22Rv1 (cell line): ENCODE measurements at regions not wholly inside any gene's neighbourhood (a gene's known extent, or its start where the extent isn't known, plus 50 kb on each side); places are given as distances from the start of the nearest gene placed in this dataset.

Source experiments
- H3K27ac ChIP-seq: fragments of 450-650 bp; 2 replicates; pipeline ENCODE4 v1.5.1; 2017
- ZFX ChIP-seq: fragments of 450-650 bp; IDR thresholded peaks from 2 replicates; pipeline ENCODE4 v1.6.1; 2017; ENCODE audit warnings: antibody characterized with exemption, borderline replicate concordance
- TF ChIP-seq, protein P1 (sequence below): fragments of 450-650 bp; IDR thresholded peaks from 2 replicates; pipeline ENCODE4 v1.5.1; 2017; ENCODE audit warnings: mild to moderate bottlenecking

DNA sequence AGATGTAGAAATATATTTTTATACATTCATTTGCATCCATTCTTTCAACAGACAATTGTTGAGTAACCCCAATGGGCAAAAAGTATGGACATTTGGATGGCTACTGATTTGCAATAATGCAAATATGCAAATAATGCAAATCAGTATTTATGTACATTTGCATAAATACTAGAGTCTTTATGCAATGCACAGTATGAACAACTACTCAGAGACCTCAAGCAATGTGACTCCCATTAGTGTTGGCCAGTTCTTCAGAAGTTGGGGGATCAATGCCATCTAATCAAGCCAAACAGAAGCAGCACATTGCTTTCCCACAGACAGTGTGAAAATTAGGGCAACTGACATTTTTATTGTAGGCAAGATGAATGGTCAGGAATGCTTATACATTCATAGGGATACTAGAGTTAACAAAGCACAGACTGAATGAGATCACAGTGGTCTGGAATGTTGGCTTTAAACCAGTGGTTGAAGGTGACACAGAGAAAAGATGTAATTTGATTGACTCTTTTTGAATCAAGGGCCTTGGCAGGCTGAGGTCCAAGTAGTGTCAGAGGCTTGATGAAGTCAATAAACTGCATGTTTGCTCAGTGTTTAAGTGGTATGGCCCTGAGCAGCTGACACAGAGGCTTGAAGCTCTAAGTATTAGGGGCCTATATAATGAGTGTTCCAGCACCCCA is 256.6 kb downstream of the CTH start:
- TF ChIP-seq, protein P1, sequence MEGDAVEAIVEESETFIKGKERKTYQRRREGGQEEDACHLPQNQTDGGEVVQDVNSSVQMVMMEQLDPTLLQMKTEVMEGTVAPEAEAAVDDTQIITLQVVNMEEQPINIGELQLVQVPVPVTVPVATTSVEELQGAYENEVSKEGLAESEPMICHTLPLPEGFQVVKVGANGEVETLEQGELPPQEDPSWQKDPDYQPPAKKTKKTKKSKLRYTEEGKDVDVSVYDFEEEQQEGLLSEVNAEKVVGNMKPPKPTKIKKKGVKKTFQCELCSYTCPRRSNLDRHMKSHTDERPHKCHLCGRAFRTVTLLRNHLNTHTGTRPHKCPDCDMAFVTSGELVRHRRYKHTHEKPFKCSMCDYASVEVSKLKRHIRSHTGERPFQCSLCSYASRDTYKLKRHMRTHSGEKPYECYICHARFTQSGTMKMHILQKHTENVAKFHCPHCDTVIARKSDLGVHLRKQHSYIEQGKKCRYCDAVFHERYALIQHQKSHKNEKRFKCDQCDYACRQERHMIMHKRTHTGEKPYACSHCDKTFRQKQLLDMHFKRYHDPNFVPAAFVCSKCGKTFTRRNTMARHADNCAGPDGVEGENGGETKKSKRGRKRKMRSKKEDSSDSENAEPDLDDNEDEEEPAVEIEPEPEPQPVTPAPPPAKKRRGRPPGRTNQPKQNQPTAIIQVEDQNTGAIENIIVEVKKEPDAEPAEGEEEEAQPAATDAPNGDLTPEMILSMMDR = no peak
- no peak for TF ChIP-seq ZFX
- no peak overlapping the region for H3K27ac ChIP-seq

DNA sequence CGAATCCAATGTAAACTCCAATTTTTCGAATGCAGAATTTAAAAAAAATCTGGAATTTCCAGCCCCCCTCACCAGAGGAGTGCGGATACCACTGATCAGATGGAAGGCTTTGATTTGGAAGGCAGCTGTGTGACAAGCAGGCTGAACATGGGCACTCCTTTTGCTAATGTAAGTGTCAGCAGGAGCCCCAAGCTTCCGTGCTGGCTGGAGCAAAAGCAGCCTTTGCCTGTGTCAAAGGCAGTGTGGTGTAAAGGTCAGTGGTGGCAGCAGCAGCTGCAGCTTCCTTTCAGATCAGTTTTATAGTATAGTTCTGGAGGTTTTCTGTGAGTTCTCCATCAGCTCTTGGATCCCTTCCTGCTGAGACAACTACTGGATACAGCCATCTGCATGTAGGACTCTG is 259.9 kb downstream of the CTH start:
- H3K27ac ChIP-seq = no peak overlapping the region
- no peak for TF ChIP-seq ZFX
- TF ChIP-seq, protein P1 = no peak

GRCh38 chr1:70672442-70672888 is 261.4 kb downstream of the CTH start:
- no peak overlapping the region for H3K27ac ChIP-seq
- TF ChIP-seq, protein P1 = no peak
- no peak for TF ChIP-seq ZFX

DNA sequence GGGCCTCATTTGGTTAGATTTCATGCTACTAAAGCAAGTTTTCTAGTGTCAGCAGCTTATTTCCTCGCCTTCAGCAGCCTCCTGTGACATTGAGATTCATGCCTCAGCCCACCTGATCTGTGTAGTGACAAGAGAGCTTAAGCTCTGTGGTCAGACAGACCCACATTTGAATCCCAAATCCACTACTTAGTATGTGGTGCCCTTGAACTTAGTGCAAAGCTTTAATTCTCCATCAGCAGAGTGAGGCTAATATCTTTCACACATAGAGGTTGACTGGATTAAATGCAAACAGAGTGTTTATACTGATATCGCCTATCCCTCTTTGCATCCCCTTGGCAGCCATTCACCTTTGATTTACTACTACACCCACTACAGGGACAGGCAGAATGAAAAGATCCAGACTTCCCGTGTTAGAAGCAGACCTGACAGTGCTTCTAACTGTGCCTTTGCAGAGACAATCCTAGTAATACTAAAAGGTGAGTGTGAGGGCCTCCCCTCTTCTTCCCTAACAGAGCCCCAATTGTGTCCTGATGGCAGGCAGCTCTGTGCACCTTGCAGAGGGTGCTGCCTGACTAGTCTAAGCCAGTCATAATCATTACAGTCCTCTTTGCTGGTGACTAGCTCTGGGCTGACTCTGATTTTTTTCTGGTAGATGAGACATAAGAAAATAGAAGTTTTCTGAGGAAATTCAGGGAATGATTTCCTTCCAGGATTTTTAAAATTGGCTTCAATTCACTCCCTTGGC is 264.0 kb downstream of the CTH start:
- H3K27ac ChIP-seq = no peak overlapping the region
- TF ChIP-seq, protein P1 = no peak
- no peak for TF ChIP-seq ZFX

DNA sequence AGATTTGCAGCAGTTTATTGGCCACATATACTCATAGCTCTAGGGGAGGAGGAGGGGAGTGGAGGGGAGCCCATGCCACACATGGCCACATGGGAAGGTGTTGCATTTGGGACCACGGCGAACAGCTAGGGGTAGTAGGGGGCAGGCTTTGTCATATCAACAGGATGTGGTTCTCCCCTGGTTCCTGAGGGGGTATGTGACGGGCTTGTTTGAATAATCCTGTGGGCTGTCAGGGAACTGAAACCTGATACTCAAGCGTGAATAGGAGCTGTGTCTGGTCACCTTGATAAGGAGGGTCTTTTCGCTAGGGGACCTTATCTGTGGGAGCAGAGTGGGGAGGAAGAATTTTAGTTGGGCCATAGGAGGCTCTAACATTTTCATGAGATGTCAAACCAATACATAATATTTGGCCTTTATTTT is 264.7 kb downstream of the CTH start:
- no peak for TF ChIP-seq ZFX
- TF ChIP-seq, protein P1 = no peak
- no peak overlapping the region for H3K27ac ChIP-seq

- no peak for TF ChIP-seq ZFX
- TF ChIP-seq, protein P1 = peak; percentile 90
- no peak overlapping the region for H3K27ac ChIP-seq
Measured at GRCh38 chr1:70685300-70686286, 274.5 kb downstream of the CTH start.
